NCI-H2171 (cell line): ENCODE measurements at regions not wholly inside any gene's neighbourhood (a gene's known extent, or its start where the extent isn't known, plus 50 kb on each side); places are given as distances from the start of the nearest gene placed in this dataset.
"Not testable (repeated sequence)": the region's sequence is repeated elsewhere in the genome, so short reads cannot be mapped to it uniquely, and the experiment has no call there.

ENCODE experiments used
- DNase-seq: peaks from one replicate; lab custom pipeline; 2025; lab: John Stamatoyannopoulos, UW

DNA sequence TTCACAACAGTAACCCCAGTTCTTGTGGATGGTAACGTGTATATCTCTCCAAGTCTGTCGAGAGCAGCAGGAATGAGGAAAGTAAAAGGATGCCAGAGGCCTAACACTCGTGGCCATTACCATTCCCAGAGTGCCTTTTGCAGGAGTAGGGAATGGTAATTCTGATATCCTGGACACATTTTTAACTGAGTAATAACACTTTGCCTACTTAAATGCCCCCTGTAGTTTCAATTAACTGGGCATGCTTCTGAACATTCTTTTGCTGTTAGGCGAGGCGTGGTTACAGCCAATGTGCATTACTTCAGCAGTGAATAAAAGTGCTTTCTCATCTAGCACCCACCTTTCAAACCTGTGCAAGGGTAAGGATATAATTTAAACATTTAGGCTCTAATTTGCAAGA is 258.5 kb upstream of the ADGRL2 start:
- DNase-seq = no peak

- DNase-seq = no peak
Observed at GRCh38 chr1:81540216-81540615, 260.5 kb upstream of the ADGRL2 start.

DNA sequence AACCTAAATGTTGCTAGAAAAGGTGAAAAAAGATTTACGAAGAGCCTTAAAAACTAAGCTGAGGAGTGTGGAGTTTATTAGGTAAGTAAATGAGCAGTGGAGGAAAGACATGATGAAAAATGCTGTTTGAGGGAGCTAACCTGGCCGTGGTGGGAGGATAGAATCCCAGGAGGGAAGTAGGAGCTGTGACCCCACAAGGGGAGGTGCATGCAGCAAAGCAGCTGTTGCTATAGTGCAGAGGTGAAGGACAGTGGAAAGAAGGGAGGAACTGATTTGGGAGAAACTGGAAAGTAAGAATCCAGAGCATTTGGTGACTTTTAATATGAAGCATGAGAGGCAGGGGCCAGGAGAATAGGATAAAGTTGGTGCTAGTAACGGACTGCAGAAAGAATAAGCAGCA is 271.7 kb upstream of the ADGRL2 start:
- DNase-seq = no peak

GRCh38 chr1:81525085-81525484 is 275.6 kb upstream of the ADGRL2 start:
- DNase-seq = no peak

DNA sequence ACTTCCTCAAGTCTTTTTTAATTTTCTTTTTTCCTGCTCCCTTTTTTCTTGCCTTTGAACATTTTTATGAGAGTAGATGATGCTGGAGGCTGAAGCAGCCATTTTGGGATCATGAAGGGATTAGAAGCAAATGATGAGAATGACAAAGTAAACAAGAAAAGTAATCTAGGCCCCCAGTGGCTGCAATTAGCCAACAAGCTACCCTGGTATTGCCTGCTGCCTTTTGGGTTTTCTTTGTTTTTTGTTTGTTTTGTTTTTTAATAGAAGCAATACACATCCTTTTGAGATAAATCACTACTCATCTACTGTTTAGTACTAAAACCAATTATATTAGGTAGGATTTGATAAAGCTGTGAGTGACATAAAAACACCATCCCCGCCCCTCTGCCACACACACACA is 280.7 kb upstream of the ADGRL2 start:
- no peak for DNase-seq

DNA sequence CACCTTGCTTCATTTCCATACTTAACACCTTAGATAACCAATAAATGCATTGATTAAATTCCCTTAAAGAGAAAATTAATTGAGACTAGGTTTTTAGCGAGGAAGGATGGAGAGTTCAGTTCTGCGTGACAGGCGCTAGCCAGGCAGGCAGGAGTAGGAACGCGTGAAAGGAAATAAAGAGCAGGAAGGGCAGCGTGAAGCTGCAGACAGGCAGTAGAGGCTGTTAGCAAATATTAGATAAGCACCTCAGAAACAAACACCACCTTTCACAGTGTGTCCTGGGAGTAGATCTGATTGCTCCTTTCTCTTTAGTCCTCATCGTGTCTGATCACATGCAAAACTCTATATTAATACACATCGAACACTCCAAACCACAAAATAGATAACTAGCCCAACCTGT is 282.7 kb upstream of the ADGRL2 start:
- DNase-seq = no peak

- no peak for DNase-seq
Observed at GRCh38 chr1:81513796-81514354, 286.9 kb upstream of the ADGRL2 start.

DNA sequence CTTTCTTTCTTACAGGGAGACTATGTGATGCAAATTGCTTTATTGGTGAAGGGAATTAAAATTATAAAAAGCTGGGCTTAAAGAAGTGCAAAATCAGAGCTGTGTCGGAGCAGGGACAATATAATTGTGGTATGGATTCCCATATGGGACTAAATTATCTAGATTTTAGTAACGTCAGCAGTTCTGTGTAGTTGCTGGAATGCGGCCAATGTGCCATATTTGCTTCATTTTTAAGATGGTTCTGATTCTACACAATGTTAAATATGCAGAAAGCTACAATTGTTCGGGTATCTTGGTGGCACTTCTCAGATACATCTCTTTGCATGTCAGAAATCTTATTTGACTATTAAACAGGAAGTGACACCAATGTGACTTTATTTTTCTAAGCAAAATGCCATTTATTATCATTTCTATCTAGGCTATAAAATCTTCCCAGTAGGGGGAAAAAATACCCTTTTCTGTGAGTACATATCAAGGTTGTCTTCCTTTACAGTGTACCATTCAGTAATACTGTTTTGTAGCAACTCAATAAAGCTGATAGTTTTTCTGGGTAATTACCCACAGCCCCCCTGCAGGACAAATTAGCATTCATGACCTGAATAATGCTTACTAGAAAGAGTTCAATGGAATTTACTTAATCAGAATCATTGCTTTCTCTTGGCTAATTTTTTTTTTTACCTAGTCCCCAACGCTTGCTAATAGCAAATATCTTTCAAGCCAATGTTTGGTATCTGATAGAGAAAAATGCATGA is 288.3 kb upstream of the ADGRL2 start:
- DNase-seq = no peak

DNA sequence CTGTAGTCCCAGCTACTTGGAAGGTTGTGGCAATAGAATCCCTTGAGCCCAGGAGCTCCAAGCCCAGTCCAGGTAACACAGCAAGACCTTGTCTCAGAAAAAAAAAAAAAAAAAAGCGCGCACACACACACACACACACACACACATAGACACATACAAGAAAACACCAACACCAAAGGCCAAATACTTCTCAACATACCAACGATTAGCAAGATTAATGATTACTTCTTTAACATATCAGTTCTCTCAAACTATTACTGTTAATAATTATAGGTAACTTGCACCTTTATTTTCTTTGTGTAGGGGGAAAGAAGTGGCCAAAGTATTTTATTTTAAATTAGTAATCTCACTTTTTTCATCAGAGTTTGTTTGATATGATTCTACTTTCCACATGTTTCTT is 289.5 kb upstream of the ADGRL2 start:
- no peak for DNase-seq

- DNase-seq = no peak
Observed at GRCh38 chr1:81510701-81511100, 290.0 kb upstream of the ADGRL2 start.

- DNase-seq = no peak
Observed at GRCh38 chr1:81509594-81509993, 291.1 kb upstream of the ADGRL2 start.

- DNase-seq = no peak
Observed at GRCh38 chr1:81506699-81507098, 294.0 kb upstream of the ADGRL2 start.

- DNase-seq = no peak
Observed at GRCh38 chr1:81505831-81506230, 294.9 kb upstream of the ADGRL2 start.

GRCh38 chr1:81504820-81505219 is 295.9 kb upstream of the ADGRL2 start:
- not testable (repeated sequence) for DNase-seq

- DNase-seq = not testable (repeated sequence)
Observed at GRCh38 chr1:81502705-81503104, 298.0 kb upstream of the ADGRL2 start.

- not testable (repeated sequence) for DNase-seq
Observed at GRCh38 chr1:81501485-81501884, 299.2 kb upstream of the ADGRL2 start.

GRCh38 chr1:81499487-81499886 is 301.2 kb upstream of the ADGRL2 start:
- no peak for DNase-seq

- DNase-seq = no peak
Observed at GRCh38 chr1:81498471-81499462, 302.0 kb upstream of the ADGRL2 start.

DNA sequence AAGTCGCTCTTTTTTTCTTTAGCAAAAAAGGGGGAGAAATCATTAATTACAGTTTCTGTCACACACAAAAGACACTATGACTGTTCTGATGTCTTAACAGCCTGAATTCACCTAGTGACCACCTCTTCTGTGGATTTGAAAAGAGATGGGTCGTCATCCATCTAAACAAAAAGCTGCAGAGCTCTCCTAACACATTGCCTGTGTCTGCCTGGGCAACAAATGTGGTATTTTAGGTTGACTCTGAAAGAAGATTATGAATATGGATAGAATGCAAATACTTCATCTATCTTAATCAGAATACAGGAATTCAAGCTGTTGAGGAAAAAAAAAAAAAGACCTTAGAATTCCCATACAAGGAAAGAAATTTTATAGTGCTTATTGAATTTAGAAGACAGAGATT is 304.4 kb upstream of the ADGRL2 start:
- DNase-seq = no peak

- DNase-seq = no peak
Observed at GRCh38 chr1:81493102-81493869, 307.4 kb upstream of the ADGRL2 start.

DNA sequence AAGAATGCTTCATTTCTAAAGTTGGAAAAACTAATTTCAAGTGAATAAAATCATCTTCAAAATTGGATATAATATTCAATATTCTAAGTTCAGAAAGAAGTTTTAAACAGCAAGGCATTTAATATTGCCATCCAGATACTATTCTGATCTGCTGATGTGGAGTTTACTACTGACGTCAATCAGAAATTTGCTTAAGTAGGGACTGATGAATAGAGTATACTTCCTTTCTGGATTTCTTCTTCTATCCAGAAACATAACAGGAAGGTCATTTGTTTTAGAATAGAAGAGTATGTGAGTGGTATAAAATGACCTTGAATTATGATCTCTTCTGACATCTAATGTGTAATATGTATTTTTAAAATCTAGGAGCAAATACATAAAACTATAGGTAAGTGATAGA is 308.1 kb upstream of the ADGRL2 start:
- DNase-seq = no peak

DNA sequence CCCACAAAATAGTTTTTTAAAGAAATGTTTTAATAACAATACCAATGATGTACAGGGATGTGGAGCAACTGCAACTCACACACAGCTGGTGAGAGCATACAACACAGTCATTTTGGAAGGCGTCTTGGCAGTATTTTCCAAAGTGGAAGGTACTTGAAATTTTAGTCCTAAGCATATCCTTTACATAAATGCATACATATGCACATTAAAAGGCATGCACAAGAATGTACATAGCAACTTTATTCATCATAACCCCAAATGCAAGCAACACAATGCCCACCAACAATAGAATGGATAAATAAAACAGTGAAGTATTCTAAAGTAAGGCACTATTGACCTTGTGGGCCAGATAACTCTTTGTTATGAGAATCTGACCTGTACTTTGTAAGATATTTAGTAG is 310.1 kb upstream of the ADGRL2 start:
- no peak for DNase-seq
